ENCODE measurements at regions not wholly inside any gene's neighbourhood (a gene's known extent, or its start where the extent isn't known, plus 50 kb on each side); places are given as distances from the start of the nearest gene placed in this dataset.

- no peak for DNase-seq
- Histone ChIP-seq H3K36me3 (no peaks in the 10 kb centered on the region), H3K27me3 (no peaks in the 10 kb centered on the region), H3K4me1 (no peaks in the 10 kb centered on the region), H3K4me3 (no peak overlapping the region), H3K27ac (no peak overlapping the region), H3K9me3 (no peaks in the 10 kb centered on the region)
- TF ChIP-seq CTCF (IDR thresholded peaks at IDR 0.05) (no peak), POLR2A (IDR thresholded peaks at IDR 0.05) (no peak)
These were observed 97.3 kb upstream of the MYCN start for GRCh38 chr2:15842758-15843666.

- no peak overlapping the region for H3K4me3 ChIP-seq
- TF ChIP-seq CTCF (IDR thresholded peaks at IDR 0.05) (no peak), POLR2A (IDR thresholded peaks at IDR 0.05) (no peak)
- no peak overlapping the region for H3K27ac ChIP-seq
- H3K4me1 ChIP-seq: no peaks in the 10 kb centered on the region
- no peaks in the 10 kb centered on the region for H3K9me3 ChIP-seq
- DNase-seq: no peak
- H3K36me3 ChIP-seq: no peaks in the 10 kb centered on the region
- no peaks in the 10 kb centered on the region for H3K27me3 ChIP-seq
These were observed 96.0 kb upstream of the MYCN start for GRCh38 chr2:15844211-15844801.

- DNase-seq: no peak
- Histone ChIP-seq H3K9me3 (no peaks in the 10 kb centered on the region), H3K27ac (no peak overlapping the region), H3K4me3 (no peak overlapping the region), H3K27me3 (no peaks in the 10 kb centered on the region), H3K4me1 (no peaks in the 10 kb centered on the region), H3K36me3 (no peaks in the 10 kb centered on the region)
- TF ChIP-seq POLR2A (IDR thresholded peaks at IDR 0.05) (no peak), CTCF (IDR thresholded peaks at IDR 0.05) (no peak)
These were observed 95.1 kb upstream of the MYCN start for GRCh38 chr2:15845294-15845693.

- no peak for DNase-seq
- Histone ChIP-seq H3K27me3 (no peaks in the 10 kb centered on the region), H3K4me1 (no peaks in the 10 kb centered on the region), H3K4me3 (no peak overlapping the region), H3K9me3 (no peaks in the 10 kb centered on the region), H3K36me3 (no peaks in the 10 kb centered on the region), H3K27ac (no peak overlapping the region)
- no peak for TF ChIP-seq POLR2A (IDR thresholded peaks at IDR 0.05)
- TF ChIP-seq CTCF (IDR thresholded peaks at IDR 0.05): no peak
These were observed 94.5 kb upstream of the MYCN start for GRCh38 chr2:15845737-15846405.

GRCh38 chr2:15846626-15847025, 93.7 kb upstream of the MYCN start:
- Histone ChIP-seq H3K9me3 (no peaks in the 10 kb centered on the region), H3K36me3 (no peaks in the 10 kb centered on the region)
- DNase-seq: no peak

More at GRCh38 chr2:15846626-15847025, 93.7 kb upstream of the MYCN start:
- TF ChIP-seq CTCF (IDR thresholded peaks at IDR 0.05): no peak
- TF ChIP-seq POLR2A (IDR thresholded peaks at IDR 0.05): no peak
- Histone ChIP-seq H3K4me1 (no peaks in the 10 kb centered on the region), H3K27me3 (no peaks in the 10 kb centered on the region), H3K27ac (no peak overlapping the region), H3K4me3 (no peak overlapping the region)

Data from Peyer's patch (tissue), 4 donors.